ENCODE measurements at regions not wholly inside any gene's neighbourhood (a gene's known extent, or its start where the extent isn't known, plus 50 kb on each side); places are given as distances from the start of the nearest gene placed in this dataset.

- no peak for ATAC-seq
- Histone ChIP-seq H3K36me3 (ENCODE audit: control insufficient read depth in 2 of 2, insufficient read depth in 2 of 2, low read length in 1 of 2) (no peaks in the 10 kb centered on the region), H3K4me1 (ENCODE audit: control insufficient read depth, insufficient read depth, low read length) (no peaks in the 10 kb centered on the region), H3K9me3 (replicated peaks; ENCODE audit: control insufficient read depth, insufficient read depth, low read length) (no peaks in the 10 kb centered on the region), H3K4me2 (ENCODE audit: control insufficient read depth, insufficient read depth) (no peak overlapping the region), H3K9ac (ENCODE audit: control insufficient read depth, insufficient read depth, low read length) (no peak overlapping the region), H4K20me1 (ENCODE audit: control insufficient read depth, insufficient read depth) (no peaks in the 10 kb centered on the region), H3K27ac (ENCODE audit: control insufficient read depth, insufficient read depth) (no peak overlapping the region), H2AFZ (ENCODE audit: control insufficient read depth, low read depth, low read length) (no peak overlapping the region), H3K79me2 (ENCODE audit: control insufficient read depth, insufficient read depth, low read length) (no peaks in the 10 kb centered on the region), H3K4me3 (no peak overlapping the region), H3K27me3 (replicated peaks in 1 of 2; ENCODE audit: control insufficient read depth in 2 of 2, insufficient read depth in 2 of 2, low read length in 1 of 2) (0 out of 4 replicates have a peak, but pooled peaks cover 0 to 3% of the 10 kb centered on the region in 2 experiments)
- intact Hi-C loops (cut with micrococcal nuclease; ENCODE audit: unreplicated experiment): no loop called here
- TF ChIP-seq CEBPB (IDR thresholded peaks at IDR 0.05; ENCODE audit: borderline replicate concordance in 1 of 2, low read depth in 2 of 2, low read length in 2 of 2): no peak
- TF ChIP-seq IRF4 (IDR thresholded peaks at IDR 0.05; ENCODE audit: low read depth, low read length): no peak
- TF ChIP-seq MYC (IDR thresholded peaks at IDR 0.05; ENCODE audit: insufficient read depth, insufficient read length, insufficient replicate concordance, low read length, severe bottlenecking): no peak
- no peak for TF ChIP-seq CBX3 (IDR thresholded peaks at IDR 0.05; ENCODE audit: borderline replicate concordance, low read depth)
- no peak for TF ChIP-seq IRF5 (IDR thresholded peaks at IDR 0.05; ENCODE audit: borderline replicate concordance)
- TF ChIP-seq PBX3 (IDR thresholded peaks at IDR 0.05; ENCODE audit: insufficient replicate concordance, low read depth, low read length): no peak
- TF ChIP-seq E4F1 (IDR thresholded peaks at IDR 0.05; ENCODE audit: borderline replicate concordance, partially characterized antibody): no peak
- TF ChIP-seq SKIL (IDR thresholded peaks at IDR 0.05; ENCODE audit: low read depth, poor library complexity, severe bottlenecking): no peak
- no peak for TF ChIP-seq ZNF622 (IDR thresholded peaks at IDR 0.05)
- ChIA-PET POLR2A (no interaction called here), RAD21 (ENCODE audit: unreplicated experiment) (no interaction called here), CTCF (no interaction called here), SMC1A (ENCODE audit: uncharacterized antibody, unreplicated experiment) (no interaction called here)
- no TSS peak for BruUV-seq (replicated peaks)
- 0% methylated on average over 4 of the region's 4 CpGs for WGBS (ENCODE audit: insufficient coverage, insufficient replicate concordance, low lambda C conversion rate, missing lambda C conversion rate)
- DNase-seq (ENCODE audit: low read depth, low spot score): no peak
- in situ Hi-C loops (cut with MboI): no loop called here
- FAIRE-seq: no peak
Observed at GRCh38 chr5:136527311-136527710, 162.0 kb upstream of the TRPC7 start.

Measured in GM12878 (cell line).